ENCODE measurements at regions not wholly inside any gene's neighbourhood (a gene's known extent, or its start where the extent isn't known, plus 50 kb on each side); places are given as distances from the start of the nearest gene placed in this dataset.

DNA sequence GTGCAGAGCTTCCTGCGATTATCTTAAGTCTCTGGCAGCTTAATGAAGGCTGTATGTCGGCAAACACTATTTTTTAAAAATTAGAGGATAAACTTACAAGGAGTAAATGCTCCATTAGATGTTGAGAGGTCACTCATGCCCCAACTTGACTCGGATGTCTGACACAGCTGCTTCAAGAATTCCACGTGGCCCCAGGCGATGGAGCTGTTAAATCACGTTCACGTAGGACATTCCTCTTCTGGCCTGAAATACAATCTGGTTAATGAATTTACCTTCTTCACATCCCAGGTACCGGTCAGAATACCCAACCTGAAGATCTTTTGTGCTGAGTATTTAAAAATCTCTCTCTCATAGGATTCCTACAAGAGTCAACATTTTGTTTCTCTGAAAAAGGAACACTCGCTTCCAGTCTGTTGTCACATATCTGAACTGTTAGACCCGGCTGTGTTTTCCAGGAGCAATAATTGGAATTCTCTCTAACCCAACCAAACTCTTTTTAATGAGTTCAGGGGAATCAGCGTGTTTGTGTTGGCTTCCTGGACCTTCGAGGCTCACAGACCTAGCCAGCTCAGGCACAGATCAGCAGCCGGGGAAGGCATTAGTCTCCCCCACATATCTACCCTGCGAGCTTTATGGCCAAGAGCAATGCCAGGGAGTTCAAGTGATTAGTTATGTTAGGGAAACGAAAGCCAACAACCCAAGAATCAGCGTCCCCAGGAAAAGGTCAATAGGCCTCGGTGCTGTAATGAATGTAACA lies 284.9 kb downstream of the FGFR2 start:
- WGBS, 4 donors = 69 to 85% (median 74%) methylated on average over 17 of the region's 17 CpGs
- DNase-seq = no peak
- H3K27ac ChIP-seq = no peak overlapping the region

GRCh38 chr10:121316432-121316831 lies 281.8 kb downstream of the FGFR2 start:
- WGBS, 4 donors = 78 to 91% (median 86%) methylated on average over 3 of the region's 3 CpGs
- H3K4me1 ChIP-seq (replicated peaks in 1 of 2) = no peaks in the 10 kb centered on the region
- no peaks in the 10 kb centered on the region for H3K9me3 ChIP-seq (replicated peaks in 1 of 3)
- intact Hi-C loops (cut with DNase I) = no loop called here
- H3K27ac ChIP-seq = no peak overlapping the region
- H3K4me3 ChIP-seq = no peak overlapping the region
- no peak for DNase-seq
- no peaks in the 10 kb centered on the region for H3K27me3 ChIP-seq
- no peak for TF ChIP-seq POLR2A (IDR thresholded peaks at IDR 0.05)
- TF ChIP-seq, protein P1, sequence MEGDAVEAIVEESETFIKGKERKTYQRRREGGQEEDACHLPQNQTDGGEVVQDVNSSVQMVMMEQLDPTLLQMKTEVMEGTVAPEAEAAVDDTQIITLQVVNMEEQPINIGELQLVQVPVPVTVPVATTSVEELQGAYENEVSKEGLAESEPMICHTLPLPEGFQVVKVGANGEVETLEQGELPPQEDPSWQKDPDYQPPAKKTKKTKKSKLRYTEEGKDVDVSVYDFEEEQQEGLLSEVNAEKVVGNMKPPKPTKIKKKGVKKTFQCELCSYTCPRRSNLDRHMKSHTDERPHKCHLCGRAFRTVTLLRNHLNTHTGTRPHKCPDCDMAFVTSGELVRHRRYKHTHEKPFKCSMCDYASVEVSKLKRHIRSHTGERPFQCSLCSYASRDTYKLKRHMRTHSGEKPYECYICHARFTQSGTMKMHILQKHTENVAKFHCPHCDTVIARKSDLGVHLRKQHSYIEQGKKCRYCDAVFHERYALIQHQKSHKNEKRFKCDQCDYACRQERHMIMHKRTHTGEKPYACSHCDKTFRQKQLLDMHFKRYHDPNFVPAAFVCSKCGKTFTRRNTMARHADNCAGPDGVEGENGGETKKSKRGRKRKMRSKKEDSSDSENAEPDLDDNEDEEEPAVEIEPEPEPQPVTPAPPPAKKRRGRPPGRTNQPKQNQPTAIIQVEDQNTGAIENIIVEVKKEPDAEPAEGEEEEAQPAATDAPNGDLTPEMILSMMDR (IDR thresholded peaks at IDR 0.05) = no peak
- H3K36me3 ChIP-seq (replicated peaks in 1 of 2) = no peaks in the 10 kb centered on the region

More for the DNA sequence above, 284.9 kb downstream of the FGFR2 start:
- intact Hi-C loops (cut with DNase I) = no loop called here
- Histone ChIP-seq H3K36me3 (replicated peaks in 1 of 2) (no peaks in the 10 kb centered on the region), H3K4me3 (no peak overlapping the region), H3K27me3 (no peaks in the 10 kb centered on the region), H3K9me3 (replicated peaks in 1 of 3) (no peaks in the 10 kb centered on the region), H3K4me1 (replicated peaks in 1 of 2) (no peaks in the 10 kb centered on the region)
- no peak for TF ChIP-seq POLR2A (IDR thresholded peaks at IDR 0.05)
- TF ChIP-seq, protein P1 (IDR thresholded peaks at IDR 0.05) = no peak

DNA sequence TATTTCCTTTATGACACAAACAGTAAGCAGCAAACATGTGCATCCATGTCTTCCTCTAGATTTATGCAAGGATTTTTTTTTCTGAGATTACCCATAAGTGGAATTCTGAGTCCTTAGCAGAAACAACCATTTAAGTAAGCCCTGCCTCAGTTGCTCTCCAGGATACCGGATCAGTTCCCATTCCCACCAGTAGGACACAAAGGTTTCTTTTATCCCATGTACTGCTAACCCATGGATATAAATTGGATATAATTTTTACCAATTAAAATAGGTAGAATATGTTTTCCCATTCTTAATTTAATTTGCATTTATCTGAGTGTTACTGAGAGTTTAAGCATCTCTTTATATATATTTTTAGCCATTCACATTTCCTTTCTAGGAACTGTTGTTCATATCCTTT lies 280.9 kb downstream of the FGFR2 start:
- no peak for DNase-seq
- intact Hi-C loops (cut with DNase I) = no loop called here
- TF ChIP-seq, protein P1 (IDR thresholded peaks at IDR 0.05) = no peak
- TF ChIP-seq POLR2A (IDR thresholded peaks at IDR 0.05) = no peak
- Histone ChIP-seq H3K4me3 (no peak overlapping the region), H3K9me3 (replicated peaks in 1 of 3) (no peaks in the 10 kb centered on the region), H3K27me3 (no peaks in the 10 kb centered on the region), H3K36me3 (replicated peaks in 1 of 2) (no peaks in the 10 kb centered on the region), H3K27ac (no peak overlapping the region), H3K4me1 (replicated peaks in 1 of 2) (no peaks in the 10 kb centered on the region)
- 69 to 93% (median 90%) methylated on average over 1 of the region's 1 CpG for WGBS, 4 donors

DNA sequence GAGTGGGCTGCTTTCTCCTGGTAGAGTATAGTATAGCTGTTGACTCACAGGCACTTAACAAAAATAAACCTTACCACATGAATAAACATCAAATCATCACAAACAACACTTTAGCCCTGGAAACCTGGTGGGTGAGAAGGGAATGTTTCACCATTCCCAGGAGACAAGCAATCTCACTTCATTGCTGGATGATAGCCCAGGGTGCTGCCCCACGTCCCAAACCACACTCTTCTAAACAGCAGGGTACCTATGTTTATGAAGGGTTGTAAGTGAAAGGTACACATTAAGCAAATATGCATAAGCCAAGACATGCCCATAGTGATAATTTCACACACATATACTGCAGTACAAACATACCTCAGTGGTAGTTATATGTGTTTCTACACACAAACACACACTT lies 276.2 kb downstream of the FGFR2 start:
- Histone ChIP-seq H3K4me1 (replicated peaks in 1 of 2) (no peaks in the 10 kb centered on the region), H3K36me3 (replicated peaks in 1 of 2) (no peaks in the 10 kb centered on the region), H3K4me3 (no peak overlapping the region), H3K27ac (no peak overlapping the region), H3K9me3 (replicated peaks in 1 of 3) (no peaks in the 10 kb centered on the region), H3K27me3 (no peaks in the 10 kb centered on the region)
- no peak for DNase-seq
- intact Hi-C loops (cut with DNase I) = no loop called here
- TF ChIP-seq POLR2A (IDR thresholded peaks at IDR 0.05) = no peak
- TF ChIP-seq, protein P1 (IDR thresholded peaks at IDR 0.05) = no peak
- 39 to 71% (median 52%) methylated on average over 1 of the region's 1 CpG for WGBS, 4 donors
